Nephron (organoid): ENCODE measurements at regions not wholly inside any gene's neighbourhood (a gene's known extent, or its start where the extent isn't known, plus 50 kb on each side); places are given as distances from the start of the nearest gene placed in this dataset.

Source experiments
- H3K27ac Mint-ChIP-seq, 3 experiments: 2 replicates each; pipeline ENCODE4 v1.8.0; 2020; ENCODE audit warnings: mixed read lengths in 3 of 3, mild to moderate bottlenecking in 2 of 3, moderate library complexity in 1 of 3
- H3K27me3 Mint-ChIP-seq: 2 replicates; pipeline ENCODE4 v1.8.0; 2021; ENCODE audit warnings: low read depth, mild to moderate bottlenecking, moderate library complexity, mixed read lengths
- H3K36me3 Mint-ChIP-seq: 2 replicates; pipeline ENCODE4 v1.8.0; 2020; ENCODE audit warnings: low read depth, mixed read lengths
- H3K4me1 Mint-ChIP-seq: 2 replicates; pipeline ENCODE4 v1.8.0; 2020; ENCODE audit warnings: mixed read lengths
- H3K4me3 Mint-ChIP-seq, 3 experiments: 2 replicates each; pipeline ENCODE4 v1.8.0; 2020; ENCODE audit warnings: mild to moderate bottlenecking in 3 of 3, mixed read lengths in 3 of 3, moderate library complexity in 2 of 3
- H3K9me3 Mint-ChIP-seq: 2 replicates; pipeline ENCODE4 v1.8.0; 2020; ENCODE audit warnings: mixed read lengths
- TF ChIP-seq, protein P1 (sequence below), 3 experiments: fragments of 200-600 bp; sonication (generic); IDR thresholded peaks; one replicate each; pipeline ENCODE4 v1.5.0; 2021; ENCODE audit warnings: antibody characterized with exemption in 3 of 3; ENCODE audit not compliant: unreplicated experiment in 3 of 3

DNA sequence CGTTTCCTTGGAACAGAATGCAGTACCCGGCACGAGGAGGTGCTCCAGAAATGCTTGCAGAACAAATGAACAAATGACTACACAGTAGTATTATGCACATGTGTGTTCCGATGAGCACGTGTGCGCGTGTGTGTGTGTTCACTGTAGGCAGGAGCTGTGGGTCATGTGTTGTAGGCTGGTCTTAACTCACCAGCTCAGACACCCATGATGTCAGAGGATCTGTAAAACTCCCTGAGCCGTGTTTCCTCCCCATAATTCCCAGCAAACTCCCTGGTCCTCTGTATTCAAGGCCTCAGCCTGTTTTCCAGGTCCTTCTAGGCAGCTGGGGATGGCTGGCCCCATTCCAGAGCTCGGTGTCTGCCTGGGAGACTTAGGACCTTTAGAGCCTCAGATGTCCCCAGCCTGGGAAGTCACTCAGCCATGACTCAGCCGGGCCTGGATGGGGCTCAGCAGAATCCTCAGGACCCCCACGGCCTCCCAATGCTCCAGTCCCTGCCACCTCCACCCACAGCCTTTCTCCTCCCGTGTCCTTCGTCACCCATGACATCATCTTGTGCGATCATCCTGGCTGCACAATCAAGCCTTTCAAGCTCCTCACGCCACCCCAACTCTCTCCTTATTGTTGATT, 475.0 kb upstream of the SULF2 start:
- Mint-ChIP-seq H3K4me1 (peaks cover 25% of the 10 kb centered on the region), H3K36me3 (peaks cover 3% of the 10 kb centered on the region), H3K27ac (peak overlapping the region; percentile 32 to 72 (median 69)), H3K27me3 (peaks cover 6% of the 10 kb centered on the region), H3K4me3 (no peak overlapping the region), H3K9me3 (peaks cover 9% of the 10 kb centered on the region)
- TF ChIP-seq, protein P1, sequence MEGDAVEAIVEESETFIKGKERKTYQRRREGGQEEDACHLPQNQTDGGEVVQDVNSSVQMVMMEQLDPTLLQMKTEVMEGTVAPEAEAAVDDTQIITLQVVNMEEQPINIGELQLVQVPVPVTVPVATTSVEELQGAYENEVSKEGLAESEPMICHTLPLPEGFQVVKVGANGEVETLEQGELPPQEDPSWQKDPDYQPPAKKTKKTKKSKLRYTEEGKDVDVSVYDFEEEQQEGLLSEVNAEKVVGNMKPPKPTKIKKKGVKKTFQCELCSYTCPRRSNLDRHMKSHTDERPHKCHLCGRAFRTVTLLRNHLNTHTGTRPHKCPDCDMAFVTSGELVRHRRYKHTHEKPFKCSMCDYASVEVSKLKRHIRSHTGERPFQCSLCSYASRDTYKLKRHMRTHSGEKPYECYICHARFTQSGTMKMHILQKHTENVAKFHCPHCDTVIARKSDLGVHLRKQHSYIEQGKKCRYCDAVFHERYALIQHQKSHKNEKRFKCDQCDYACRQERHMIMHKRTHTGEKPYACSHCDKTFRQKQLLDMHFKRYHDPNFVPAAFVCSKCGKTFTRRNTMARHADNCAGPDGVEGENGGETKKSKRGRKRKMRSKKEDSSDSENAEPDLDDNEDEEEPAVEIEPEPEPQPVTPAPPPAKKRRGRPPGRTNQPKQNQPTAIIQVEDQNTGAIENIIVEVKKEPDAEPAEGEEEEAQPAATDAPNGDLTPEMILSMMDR (IDR thresholded peaks at IDR 0.05; ENCODE audit: unreplicated experiment in 3 of 3) = no peak

DNA sequence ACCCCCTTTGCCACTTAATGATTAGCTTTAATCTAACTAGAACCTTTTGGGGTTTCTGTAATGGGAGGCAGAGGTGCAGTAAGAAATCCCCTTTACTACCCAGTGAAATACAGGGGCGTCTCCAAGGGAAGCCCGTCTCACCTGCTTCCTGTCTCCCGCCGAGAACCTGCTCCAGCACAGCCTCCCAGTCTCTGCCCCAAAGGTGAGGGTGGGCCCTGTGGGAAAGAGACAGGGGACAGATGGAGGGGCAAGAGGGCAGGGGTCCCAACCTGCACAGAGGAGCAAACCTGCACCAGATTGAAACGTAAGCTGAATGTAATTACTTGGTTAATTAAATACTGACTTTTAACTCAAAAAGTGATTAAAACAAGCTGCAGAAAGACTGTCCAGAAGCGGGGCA, 474.2 kb upstream of the SULF2 start:
- TF ChIP-seq, protein P1 (IDR thresholded peaks at IDR 0.05; ENCODE audit: unreplicated experiment in 3 of 3) = no peak
- Mint-ChIP-seq H3K9me3 (peaks cover 15% of the 10 kb centered on the region), H3K27me3 (peaks cover 6% of the 10 kb centered on the region), H3K4me3 (no peak overlapping the region), H3K4me1 (peaks cover 20% of the 10 kb centered on the region), H3K27ac (peak overlapping the region; percentile 32 to 72 (median 56)), H3K36me3 (peaks cover 3% of the 10 kb centered on the region)

DNA sequence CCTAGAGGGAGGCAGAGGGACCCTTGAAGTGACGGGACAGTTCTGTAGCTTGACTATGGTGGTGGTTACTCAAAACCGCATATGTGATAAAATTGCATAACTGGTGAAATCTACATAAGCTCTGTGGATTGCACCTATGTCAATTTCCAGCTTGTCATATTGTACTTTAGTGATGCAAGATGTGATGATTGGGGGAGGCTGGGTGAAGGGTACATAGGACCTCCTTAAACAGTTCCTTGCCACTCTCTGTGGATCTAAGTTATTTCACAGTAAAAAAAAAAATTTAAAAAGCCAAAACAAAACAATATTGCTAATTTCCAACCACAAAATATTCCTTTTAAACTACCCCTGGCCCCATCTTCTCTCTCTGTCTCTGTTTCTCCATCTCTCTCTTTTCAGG, 472.6 kb upstream of the SULF2 start:
- Mint-ChIP-seq H3K4me3 (no peak overlapping the region), H3K36me3 (peaks cover 3% of the 10 kb centered on the region), H3K27ac (no peak overlapping the region), H3K27me3 (peaks cover 6% of the 10 kb centered on the region), H3K9me3 (peaks cover 15% of the 10 kb centered on the region), H3K4me1 (peaks cover 20% of the 10 kb centered on the region)
- TF ChIP-seq, protein P1 (IDR thresholded peaks at IDR 0.05; ENCODE audit: unreplicated experiment in 3 of 3) = no peak

DNA sequence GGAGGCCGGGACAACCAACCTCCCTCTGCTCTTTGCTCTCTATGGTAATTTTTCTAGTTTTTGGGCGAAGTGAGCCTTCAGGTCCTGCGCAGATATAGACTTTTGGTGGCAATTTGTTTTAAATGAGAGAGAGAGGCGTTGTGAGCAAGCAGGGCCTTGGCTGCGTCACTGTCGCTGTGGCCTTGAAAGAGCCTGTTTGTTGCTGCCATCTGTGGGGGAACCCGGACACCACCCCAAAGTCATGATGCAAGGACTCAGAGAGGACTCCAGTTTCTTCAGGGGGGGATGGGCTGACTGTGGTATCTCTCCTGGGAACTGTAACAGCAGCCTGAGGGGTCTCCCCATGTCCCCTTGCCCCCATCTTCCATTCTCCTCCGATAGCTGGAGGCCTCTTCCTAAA, 462.7 kb upstream of the SULF2 start:
- no peaks in the 10 kb centered on the region for H3K36me3 Mint-ChIP-seq
- H3K27ac Mint-ChIP-seq = peak overlapping the region in 1 of 3 experiments; percentile 35
- no peaks in the 10 kb centered on the region for H3K9me3 Mint-ChIP-seq
- TF ChIP-seq, protein P1 (IDR thresholded peaks at IDR 0.05; ENCODE audit: unreplicated experiment in 3 of 3) = no peak
- peaks cover 20% of the 10 kb centered on the region for H3K4me1 Mint-ChIP-seq
- no peak overlapping the region for H3K4me3 Mint-ChIP-seq
- H3K27me3 Mint-ChIP-seq = peaks cover 22% of the 10 kb centered on the region

DNA sequence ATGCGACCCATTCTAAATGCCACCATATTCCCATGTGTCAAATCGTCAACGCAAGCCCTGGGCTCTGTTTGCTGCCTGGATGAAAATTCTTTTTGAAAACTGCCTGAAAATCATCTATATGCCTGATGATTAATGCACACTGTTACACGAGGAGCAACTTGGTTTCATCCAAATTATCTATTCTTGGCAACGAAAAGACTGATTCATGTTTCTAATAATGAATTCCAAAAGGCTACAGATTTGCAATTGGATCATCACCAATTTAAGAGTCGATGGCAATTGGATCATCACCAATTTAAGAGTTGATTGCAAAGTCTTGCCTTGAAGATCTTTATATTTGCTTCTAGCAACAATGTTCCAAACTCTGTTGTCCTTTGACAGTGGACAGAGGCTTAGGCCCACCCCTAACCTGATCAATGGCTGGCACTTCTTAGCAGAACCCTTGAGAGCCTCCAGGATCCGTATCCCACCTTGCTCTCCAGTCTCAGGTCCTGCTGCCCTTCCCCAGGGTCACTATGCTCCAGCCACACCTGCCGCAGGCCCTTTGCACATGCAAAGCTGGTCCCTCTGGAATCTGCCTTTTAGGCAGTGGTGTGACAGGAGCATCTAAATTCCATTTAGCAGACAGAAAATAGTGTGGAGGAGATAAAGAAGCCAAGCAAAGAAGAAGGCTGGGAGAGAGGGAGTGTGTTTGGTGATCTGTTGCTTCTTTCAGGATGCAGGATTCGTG, 460.9 kb upstream of the SULF2 start:
- Mint-ChIP-seq H3K27ac (peak overlapping the region in 2 of 3 experiments; percentile 8 to 25), H3K4me3 (no peak overlapping the region), H3K9me3 (no peaks in the 10 kb centered on the region), H3K36me3 (no peaks in the 10 kb centered on the region), H3K4me1 (peaks cover 20% of the 10 kb centered on the region), H3K27me3 (peaks cover 30% of the 10 kb centered on the region)
- TF ChIP-seq, protein P1 (IDR thresholded peaks at IDR 0.05; ENCODE audit: unreplicated experiment in 3 of 3) = no peak
